ENCODE measurements at regions not wholly inside any gene's neighbourhood (a gene's known extent, or its start where the extent isn't known, plus 50 kb on each side); places are given as distances from the start of the nearest gene placed in this dataset.
A peak's percentile ranks its signal among the peaks of the same experiment; 100 is the strongest.

DNA sequence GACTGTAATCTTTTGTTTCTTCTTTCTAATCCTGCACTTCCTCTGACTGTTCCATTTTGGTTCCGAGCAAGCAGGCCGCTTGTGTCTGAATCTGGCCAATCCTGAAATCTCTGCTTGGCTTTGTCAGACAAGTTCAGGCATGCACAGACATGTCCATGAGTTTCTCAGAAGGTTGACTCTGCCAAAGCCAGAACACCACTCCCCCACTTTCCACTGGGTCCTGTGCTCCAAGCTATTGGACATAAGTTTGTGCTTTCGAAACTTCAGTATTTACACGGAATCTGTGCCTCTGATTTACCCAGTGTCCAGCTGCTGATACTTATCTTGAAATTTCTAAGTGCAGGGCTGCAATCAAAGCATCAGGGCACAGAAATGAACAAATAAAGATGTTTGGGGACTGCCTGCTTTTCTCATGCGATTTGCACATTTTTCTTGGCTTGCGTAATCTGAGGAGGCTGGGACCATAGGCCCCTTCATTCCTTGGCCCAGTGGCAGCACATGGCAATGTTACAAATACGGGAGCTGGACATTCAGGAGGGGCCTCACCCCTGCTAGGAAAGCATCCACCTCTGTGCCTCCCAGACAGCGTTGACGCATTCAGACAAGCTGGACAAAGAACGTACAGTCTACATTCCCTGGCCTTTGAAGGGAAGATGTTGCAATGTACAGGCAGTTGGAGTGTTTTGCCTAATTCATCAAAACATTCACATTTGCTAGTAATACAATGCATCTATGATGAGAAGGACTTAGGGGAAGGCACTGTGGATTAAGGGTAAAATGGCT is 209.2 kb upstream of the PAPPA start:
- Histone ChIP-seq H3K9me3 (no peaks in the 10 kb centered on the region), H3K4me3 (no peak overlapping the region), H3K27me3 (no peaks in the 10 kb centered on the region), H3K27ac (peak overlapping the region; percentile 63 to 91 (median 80)), H3K36me3 (no peaks in the 10 kb centered on the region), H3K4me1 (peaks cover 0 to 29% (median 17%) of the 10 kb centered on the region in 12 donors)
- ATAC-seq (peak; percentile 93 to 97 (median 96)), DNase-seq (peak; percentile 53 to 91 (median 69))
- 25 to 43% (median 40%) methylated on average over 10 of the region's 10 CpGs for WGBS, 4 donors
- TF ChIP-seq, protein P1, sequence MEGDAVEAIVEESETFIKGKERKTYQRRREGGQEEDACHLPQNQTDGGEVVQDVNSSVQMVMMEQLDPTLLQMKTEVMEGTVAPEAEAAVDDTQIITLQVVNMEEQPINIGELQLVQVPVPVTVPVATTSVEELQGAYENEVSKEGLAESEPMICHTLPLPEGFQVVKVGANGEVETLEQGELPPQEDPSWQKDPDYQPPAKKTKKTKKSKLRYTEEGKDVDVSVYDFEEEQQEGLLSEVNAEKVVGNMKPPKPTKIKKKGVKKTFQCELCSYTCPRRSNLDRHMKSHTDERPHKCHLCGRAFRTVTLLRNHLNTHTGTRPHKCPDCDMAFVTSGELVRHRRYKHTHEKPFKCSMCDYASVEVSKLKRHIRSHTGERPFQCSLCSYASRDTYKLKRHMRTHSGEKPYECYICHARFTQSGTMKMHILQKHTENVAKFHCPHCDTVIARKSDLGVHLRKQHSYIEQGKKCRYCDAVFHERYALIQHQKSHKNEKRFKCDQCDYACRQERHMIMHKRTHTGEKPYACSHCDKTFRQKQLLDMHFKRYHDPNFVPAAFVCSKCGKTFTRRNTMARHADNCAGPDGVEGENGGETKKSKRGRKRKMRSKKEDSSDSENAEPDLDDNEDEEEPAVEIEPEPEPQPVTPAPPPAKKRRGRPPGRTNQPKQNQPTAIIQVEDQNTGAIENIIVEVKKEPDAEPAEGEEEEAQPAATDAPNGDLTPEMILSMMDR (IDR thresholded peaks at IDR 0.05) = no peak
- TF ChIP-seq POLR2A (IDR thresholded peaks at IDR 0.05) = no peak
- intact Hi-C loops (cut with DNase I) = loop anchor here in 2 of 10 donors (5.0 to 10.0 kb wide), 3 partner anchors 140 to 628 kb away; no protein-coding TSS in a partner anchor

DNA sequence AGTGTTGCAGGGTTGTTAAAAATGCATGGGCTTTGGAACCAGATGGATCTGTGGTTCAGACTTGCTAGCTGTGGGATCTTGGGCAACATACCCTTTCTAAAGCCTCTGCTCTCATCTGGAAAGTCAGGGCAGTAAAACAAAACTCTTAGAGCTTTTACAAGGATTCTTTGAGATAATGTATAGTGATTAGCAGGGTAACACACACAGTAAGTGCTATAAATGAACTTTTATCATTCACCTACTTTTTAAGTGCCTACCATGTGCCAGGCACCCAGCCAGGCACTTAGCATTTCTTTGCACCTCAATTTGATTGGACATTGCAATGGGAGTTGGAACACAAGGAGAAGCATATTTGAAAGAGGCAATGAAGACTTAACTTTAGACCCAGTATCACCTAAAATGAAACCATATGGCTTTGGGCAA is 208.6 kb upstream of the PAPPA start:
- no peak overlapping the region for H3K4me3 ChIP-seq
- ATAC-seq (peak; percentile 70 to 84 (median 74)), DNase-seq (peak in 4 of 5 donors; percentile 52 to 79 (median 70))
- TF ChIP-seq POLR2A (IDR thresholded peaks at IDR 0.05) = no peak
- TF ChIP-seq, protein P1 (IDR thresholded peaks at IDR 0.05) = no peak
- H3K4me1 ChIP-seq = peaks cover 0 to 29% (median 17%) of the 10 kb centered on the region in 12 donors
- H3K36me3 ChIP-seq = no peaks in the 10 kb centered on the region
- no peaks in the 10 kb centered on the region for H3K27me3 ChIP-seq
- intact Hi-C loops (cut with DNase I) = loop anchor here in 1 of 10 donors (10.0 kb wide), 1 partner anchor 140 kb away; no protein-coding TSS in a partner anchor
- H3K27ac ChIP-seq = peak overlapping the region; percentile 63 to 91 (median 80)
- H3K9me3 ChIP-seq = no peaks in the 10 kb centered on the region

DNA sequence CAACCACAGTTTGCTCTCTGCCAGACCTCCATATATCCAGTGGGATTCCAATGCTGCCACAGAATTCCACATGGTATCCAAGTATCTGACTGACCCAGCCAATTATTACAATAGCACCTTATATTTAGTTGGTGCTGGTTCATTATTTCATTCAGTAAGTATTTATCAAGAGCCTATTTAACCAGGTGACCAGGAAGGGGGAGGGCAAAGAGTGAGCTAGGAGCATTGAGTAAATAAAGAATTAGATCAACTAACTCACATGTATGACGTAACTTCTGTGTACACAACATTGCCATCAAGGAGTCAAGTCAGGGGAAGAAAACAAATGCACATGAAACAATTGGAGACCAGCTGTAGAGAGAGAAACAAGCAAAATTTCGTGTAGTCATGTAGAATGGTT is 207.1 kb upstream of the PAPPA start:
- peaks cover 0 to 29% (median 17%) of the 10 kb centered on the region in 12 donors for H3K4me1 ChIP-seq
- ATAC-seq (no peak), DNase-seq (no peak)
- no peaks in the 10 kb centered on the region for H3K27me3 ChIP-seq
- no peak for TF ChIP-seq POLR2A (IDR thresholded peaks at IDR 0.05)
- WGBS, 4 donors = 68 to 73% (median 72%) methylated on average over 2 of the region's 2 CpGs
- H3K9me3 ChIP-seq = no peaks in the 10 kb centered on the region
- H3K4me3 ChIP-seq = no peak overlapping the region
- no peak overlapping the region for H3K27ac ChIP-seq
- intact Hi-C loops (cut with DNase I) = loop anchor here in 1 of 10 donors (10.0 kb wide), 1 partner anchor 138 kb away; no protein-coding TSS in a partner anchor
- H3K36me3 ChIP-seq = no peaks in the 10 kb centered on the region

DNA sequence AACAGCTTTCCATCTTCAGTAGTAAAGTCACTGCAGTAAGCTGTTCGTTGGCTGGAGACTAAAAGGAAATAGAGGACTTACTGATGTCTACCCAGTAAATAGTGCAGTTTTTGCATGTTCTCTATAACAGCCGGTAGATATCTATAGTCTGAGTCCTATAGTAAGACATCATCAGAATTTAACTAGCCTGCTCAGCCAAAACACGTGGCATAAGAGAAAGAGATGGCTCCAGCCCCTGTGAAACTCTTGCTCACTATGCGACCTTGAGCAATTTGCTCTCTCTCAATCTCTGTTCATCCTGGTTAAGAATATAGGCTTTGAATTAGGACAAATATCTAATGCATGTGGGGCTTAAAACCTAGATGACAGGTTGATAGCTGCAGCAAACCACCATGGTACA is 201.6 kb upstream of the PAPPA start:
- H3K36me3 ChIP-seq = no peaks in the 10 kb centered on the region
- TF ChIP-seq, protein P1 (IDR thresholded peaks at IDR 0.05) = no peak
- TF ChIP-seq POLR2A (IDR thresholded peaks at IDR 0.05) = no peak
- no peaks in the 10 kb centered on the region for H3K9me3 ChIP-seq
- no peaks in the 10 kb centered on the region for H3K27me3 ChIP-seq
- no peak overlapping the region for H3K27ac ChIP-seq
- ATAC-seq (no peak), DNase-seq (no peak)
- no peak overlapping the region for H3K4me3 ChIP-seq
- peaks cover 0 to 8% (median 0%) of the 10 kb centered on the region in 12 donors for H3K4me1 ChIP-seq
- 61 to 77% (median 72%) methylated on average over 4 of the region's 4 CpGs for WGBS, 4 donors
- intact Hi-C loops (cut with DNase I) = no loop called here
